Brain microvascular endothelial cell (primary cell): ENCODE measurements at regions not wholly inside any gene's neighbourhood (a gene's known extent, or its start where the extent isn't known, plus 50 kb on each side); places are given as distances from the start of the nearest gene placed in this dataset.

Experiments
- DNase-seq: peaks from one replicate; pipeline ENCODE4 v3.0.0-alpha.2; 2020
- H3K27ac ChIP-seq: fragments of 250-450 bp; sonication (Bioruptor Pico); 2 replicates; pipeline ENCODE4 v1.5.1; 2020; ENCODE audit warnings: mild to moderate bottlenecking, moderate library complexity
- H3K27me3 ChIP-seq: fragments of 250-450 bp; sonication (Bioruptor Pico); replicated peaks from 2 replicates; pipeline ENCODE4 v1.5.1; 2020; ENCODE audit warnings: mild to moderate bottlenecking
- H3K36me3 ChIP-seq: fragments of 250-450 bp; sonication (Bioruptor Pico); replicated peaks from 2 replicates; pipeline ENCODE4 v1.5.1; 2020; ENCODE audit warnings: mild to moderate bottlenecking
- H3K4me3 ChIP-seq: 2 replicates; pipeline ENCODE4 v1.5.1; 2011; ENCODE audit warnings: low read depth, mild to moderate bottlenecking, control low read depth, low read length, moderate library complexity
- CTCF ChIP-seq: IDR thresholded peaks from 2 replicates; pipeline ENCODE4 v1.5.1; 2011; ENCODE audit warnings: low read depth, mild to moderate bottlenecking, moderate library complexity, low read length, control low read depth, inconsistent platforms; ENCODE audit errors: missing control alignments
- in situ Hi-C: cut with HindIII; loops from 2 replicates; pipeline ENCODE4 v1.10.0; 2017; ENCODE audit warnings: low sequenced_read_pairs, low pct_ligation_motif_present

DNA sequence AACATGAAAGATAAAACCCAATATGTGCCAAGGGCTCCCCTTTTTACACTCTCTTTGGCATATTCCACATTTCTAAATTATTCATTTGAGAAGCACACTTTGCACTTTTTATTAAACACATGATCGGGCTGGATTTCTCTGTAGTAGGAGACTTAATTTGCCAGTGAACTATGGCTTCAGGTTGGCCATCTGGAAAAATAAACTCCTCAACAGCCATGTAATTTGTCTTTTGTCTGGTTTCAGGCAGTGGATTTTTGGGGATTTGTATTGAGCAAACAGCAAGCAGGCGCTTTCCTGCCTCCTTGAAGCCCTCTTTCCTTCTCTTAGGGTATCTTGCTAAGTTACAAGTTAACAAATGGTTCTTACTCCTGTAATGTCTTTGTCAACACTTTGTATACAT lies 73.0 kb upstream of the DMRTA1 start:
- no peak for TF ChIP-seq CTCF
- no peaks in the 10 kb centered on the region for H3K27me3 ChIP-seq

GRCh38 chr9:22374051-22374450 lies 72.6 kb upstream of the DMRTA1 start:
- Histone ChIP-seq H3K36me3 (no peaks in the 10 kb centered on the region), H3K27ac (no peak overlapping the region), H3K4me3 (no peak overlapping the region), H3K27me3 (no peaks in the 10 kb centered on the region)
- TF ChIP-seq CTCF = no peak
- in situ Hi-C loops = no loop called here
- DNase-seq = no peak

More for the DNA sequence above, 73.0 kb upstream of the DMRTA1 start:
- Histone ChIP-seq H3K27ac (no peak overlapping the region), H3K36me3 (no peaks in the 10 kb centered on the region), H3K4me3 (no peak overlapping the region)
- in situ Hi-C loops = no loop called here
- DNase-seq = no peak

DNA sequence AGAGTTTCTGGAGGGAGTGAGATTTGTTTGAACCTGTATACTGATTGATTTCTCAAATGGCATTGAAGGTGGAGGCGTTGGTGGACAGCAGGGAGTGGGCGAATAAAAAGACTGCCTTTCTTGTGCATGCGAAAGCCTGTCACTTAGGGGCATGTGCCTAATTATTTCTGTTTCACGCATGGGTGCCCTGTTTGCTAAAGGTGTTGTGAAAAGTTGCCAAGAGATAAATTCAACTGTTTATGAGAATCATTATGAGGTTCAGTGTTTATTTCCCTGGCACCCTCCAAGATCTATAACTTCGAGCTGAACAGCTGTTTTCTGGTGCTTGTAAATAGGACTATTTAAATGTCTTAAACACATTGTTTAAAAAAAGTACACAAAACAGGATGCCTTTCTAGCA lies 67.4 kb upstream of the DMRTA1 start:
- DNase-seq = no peak
- Histone ChIP-seq H3K27ac (no peak overlapping the region), H3K36me3 (no peaks in the 10 kb centered on the region), H3K27me3 (no peaks in the 10 kb centered on the region), H3K4me3 (no peak overlapping the region)
- TF ChIP-seq CTCF = no peak
- in situ Hi-C loops = no loop called here

- in situ Hi-C loops = no loop called here
- no peaks in the 10 kb centered on the region for H3K27me3 ChIP-seq
- no peaks in the 10 kb centered on the region for H3K36me3 ChIP-seq
- no peak overlapping the region for H3K4me3 ChIP-seq
- TF ChIP-seq CTCF = no peak
- H3K27ac ChIP-seq = no peak overlapping the region
- DNase-seq = no peak
Measured at GRCh38 chr9:22381170-22381569, 65.5 kb upstream of the DMRTA1 start.

- H3K36me3 ChIP-seq = no peaks in the 10 kb centered on the region
- TF ChIP-seq CTCF = no peak
- in situ Hi-C loops = no loop called here
- H3K27ac ChIP-seq = no peak overlapping the region
- no peak for DNase-seq
- no peaks in the 10 kb centered on the region for H3K27me3 ChIP-seq
- H3K4me3 ChIP-seq = no peak overlapping the region
Measured at GRCh38 chr9:22382331-22382730, 64.3 kb upstream of the DMRTA1 start.

DNA sequence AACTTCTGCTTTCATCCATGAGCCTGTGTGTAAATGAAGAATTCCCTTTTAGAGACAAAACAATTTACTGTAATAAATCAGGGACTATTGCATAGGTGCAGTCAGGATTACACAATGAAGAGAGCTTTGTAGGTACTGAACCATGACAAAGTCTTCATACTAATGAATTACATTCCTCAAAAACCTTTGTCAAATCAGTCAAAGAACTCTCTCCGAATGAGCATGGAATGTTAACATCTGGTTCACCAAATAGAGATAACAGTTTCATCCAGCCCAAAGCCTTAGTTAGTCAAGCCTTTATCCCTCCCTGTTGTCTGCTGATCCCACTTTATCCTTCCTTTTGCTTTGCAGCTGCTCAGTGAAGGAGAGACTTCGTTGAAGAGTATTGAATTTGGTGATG lies 62.9 kb upstream of the DMRTA1 start:
- in situ Hi-C loops = no loop called here
- Histone ChIP-seq H3K36me3 (no peaks in the 10 kb centered on the region), H3K4me3 (no peak overlapping the region), H3K27me3 (no peaks in the 10 kb centered on the region), H3K27ac (no peak overlapping the region)
- no peak for TF ChIP-seq CTCF
- no peak for DNase-seq
